ENCODE measurements at regions not wholly inside any gene's neighbourhood (a gene's known extent, or its start where the extent isn't known, plus 50 kb on each side); places are given as distances from the start of the nearest gene placed in this dataset.
"Not testable (repeated sequence)": the region's sequence is repeated elsewhere in the genome, so short reads cannot be mapped to it uniquely, and the experiment has no call there.

GRCh38 chr7:127317447-127317961 lies 64.8 kb upstream of the GRM8 start:
- POLR2A ChIA-PET: no interaction called here
- H3K4me3 Mint-ChIP-seq: no peak overlapping the region
- CTCF ChIA-PET: no interaction called here

GRCh38 chr7:127316819-127317218 lies 64.1 kb upstream of the GRM8 start:
- H3K36me3 Mint-ChIP-seq; H3K27ac Mint-ChIP-seq; POLR2A ChIA-PET; H3K4me3 Mint-ChIP-seq; DNase-seq; H3K4me1 Mint-ChIP-seq (ENCODE audit: low read depth); CTCF ChIA-PET; intact Hi-C loops (cut with micrococcal nuclease); H3K27me3 Mint-ChIP-seq: not testable (repeated sequence)
- peaks cover 11% of the 10 kb centered on the region for H3K9me3 Mint-ChIP-seq

More at GRCh38 chr7:127317447-127317961, 64.8 kb upstream of the GRM8 start:
- no peak for DNase-seq
- Mint-ChIP-seq H3K27ac (no peak overlapping the region), H3K9me3 (peaks cover 4% of the 10 kb centered on the region), H3K27me3 (no peaks in the 10 kb centered on the region), H3K4me1 (ENCODE audit: low read depth) (peaks cover 13% of the 10 kb centered on the region), H3K36me3 (peaks cover 2% of the 10 kb centered on the region)
- intact Hi-C loops (cut with micrococcal nuclease): no loop called here

- intact Hi-C loops (cut with micrococcal nuclease): no loop called here
- H3K4me3 Mint-ChIP-seq: no peak overlapping the region
- POLR2A ChIA-PET: no interaction called here
- no peak overlapping the region for H3K27ac Mint-ChIP-seq
- no peaks in the 10 kb centered on the region for H3K4me1 Mint-ChIP-seq (ENCODE audit: low read depth)
- H3K36me3 Mint-ChIP-seq: peaks cover 2% of the 10 kb centered on the region
- H3K9me3 Mint-ChIP-seq: peaks cover 8% of the 10 kb centered on the region
- H3K27me3 Mint-ChIP-seq: peaks cover 3% of the 10 kb centered on the region
- CTCF ChIA-PET: interaction anchor here (1.2 to 1.3 kb wide), 2 partner anchors 64 to 144 kb away, joined by 3 to 5 read pairs; no protein-coding TSS in a partner anchor
- DNase-seq: no peak
Measured at GRCh38 chr7:127304087-127304486, 51.3 kb upstream of the GRM8 start.

- Mint-ChIP-seq H3K9me3 (peaks cover 8% of the 10 kb centered on the region), H3K27me3 (peaks cover 12% of the 10 kb centered on the region), H3K27ac (no peak overlapping the region), H3K4me1 (ENCODE audit: low read depth) (no peaks in the 10 kb centered on the region), H3K36me3 (peaks cover 2% of the 10 kb centered on the region), H3K4me3 (no peak overlapping the region)
- no peak for DNase-seq
- intact Hi-C loops (cut with micrococcal nuclease): no loop called here
- ChIA-PET POLR2A (no interaction called here), CTCF (interaction anchor here (1.0 to 1.3 kb wide), 3 partner anchors 49 to 145 kb away, joined by 3 to 5 read pairs (median 3); no protein-coding TSS in a partner anchor)
Measured at GRCh38 chr7:127303102-127303501, 50.4 kb upstream of the GRM8 start.
